ENCODE measurements at regions not wholly inside any gene's neighbourhood (a gene's known extent, or its start where the extent isn't known, plus 50 kb on each side); places are given as distances from the start of the nearest gene placed in this dataset.

GRCh38 chr9:108389056-108389455 is 466.7 kb downstream of the ACTL7B start (continued):
- TF ChIP-seq ZNF462 (CRISPR knock-in tag; IDR thresholded peaks at IDR 0.05) (no peak), JUNB (IDR thresholded peaks at IDR 0.05; ENCODE audit: unreplicated experiment) (no peak), NANOG (IDR thresholded peaks at IDR 0.05; ENCODE audit: borderline replicate concordance) (no peak), CTCF (conservative IDR thresholded peaks at IDR 0.05; ENCODE audit: low read depth in 2 of 2) (no peak), STAT1 (IDR thresholded peaks at IDR 0.05; ENCODE audit: unreplicated experiment) (no peak), POLR2AphosphoS5 (IDR thresholded peaks at IDR 0.05; ENCODE audit: low read depth) (no peak), CREB1 (CRISPR knock-in tag; IDR thresholded peaks at IDR 0.05; ENCODE audit: low read depth) (no peak)

- no peaks in the 10 kb centered on the region for H3K79me2 ChIP-seq (replicated peaks; ENCODE audit: insufficient read depth)
- H3K27me3 Mint-ChIP-seq (ENCODE audit: insufficient read depth, low read depth, poor library complexity) = no peaks in the 10 kb centered on the region
- no peaks in the 10 kb centered on the region for H3K27me3 ChIP-seq (ENCODE audit: insufficient read depth)
- H3K4me1 Mint-ChIP-seq = no peaks in the 10 kb centered on the region
- H3K27ac Mint-ChIP-seq = no peak overlapping the region
- H3K4me1 ChIP-seq (ENCODE audit: insufficient read depth) = no peaks in the 10 kb centered on the region
- H3K9me2 ChIP-seq (ENCODE audit: insufficient read depth) = 0 out of 2 replicates have a peak, but pooled peaks cover 5% of the 10 kb centered on the region
- H3K9me3 Mint-ChIP-seq = no peaks in the 10 kb centered on the region
- DNase-seq (ENCODE audit: low spot score) (no peak), ATAC-seq (no peak)
- no peak overlapping the region for H3K4me2 ChIP-seq
- no peak overlapping the region for H3K4me3 ChIP-seq
- H2AFZ ChIP-seq = no peak overlapping the region
- H3F3A ChIP-seq (replicated peaks; ENCODE audit: low read depth) = no peaks in the 10 kb centered on the region
- H3K27ac ChIP-seq (ENCODE audit: low read depth) = no peak overlapping the region
- no peaks in the 10 kb centered on the region for H3K36me3 Mint-ChIP-seq (ENCODE audit: low read depth)
- H3K4me3 Mint-ChIP-seq = no peak overlapping the region
- no peaks in the 10 kb centered on the region for H4K20me1 ChIP-seq (replicated peaks; ENCODE audit: insufficient read depth)
- no peaks in the 10 kb centered on the region for H3K36me3 ChIP-seq (ENCODE audit: insufficient read depth)
- TF ChIP-seq CREB1 (CRISPR knock-in tag; IDR thresholded peaks at IDR 0.05; ENCODE audit: low read depth) = no peak
- no peak for TF ChIP-seq EZH2phosphoT487 (IDR thresholded peaks at IDR 0.05; ENCODE audit: unreplicated experiment)
- no peak for TF ChIP-seq JUNB (IDR thresholded peaks at IDR 0.05; ENCODE audit: unreplicated experiment)
- no peak for TF ChIP-seq STAT1 (IDR thresholded peaks at IDR 0.05; ENCODE audit: unreplicated experiment)
- TF ChIP-seq POLR2AphosphoS5 (IDR thresholded peaks at IDR 0.05; ENCODE audit: low read depth) = no peak
- no peak for TF ChIP-seq ZNF331 (CRISPR knock-in tag; IDR thresholded peaks at IDR 0.05; ENCODE audit: low read depth)
- TF ChIP-seq CTCF (conservative IDR thresholded peaks at IDR 0.05; ENCODE audit: low read depth in 2 of 2) = no peak
- TF ChIP-seq ETS1 (IDR thresholded peaks at IDR 0.05) = no peak
These were observed 468.9 kb downstream of the ACTL7B start for GRCh38 chr9:108386859-108387384.

Measured in GM23338 (cell line).